Natural killer cell (primary cell): ENCODE measurements at regions not wholly inside any gene's neighbourhood (a gene's known extent, or its start where the extent isn't known, plus 50 kb on each side); places are given as distances from the start of the nearest gene placed in this dataset.
A peak's percentile ranks its signal among the peaks of the same experiment; 100 is the strongest.

ENCODE experiments used
- ATAC-seq, 3 donors: fragments of 150-1000 bp in 2 of 3; fragments of 200-7000 bp in 1 of 3; cut with Tn5 transposase; 1 replicate in 1 of 3; 2 replicates in 2 of 3; pipeline ENCODE4 v1.10.0; 2021; ENCODE audit warnings: mild to moderate bottlenecking in 2 of 3, moderate library complexity in 2 of 3
- DNase-seq, 2 donors: peaks; one replicate each; pipeline versions ENCODE4 v3.0.0 to v3.0.0-alpha.2; 2013 to 2021; ENCODE audit warnings: mixed read lengths in 1 of 2
- H3K27ac ChIP-seq: one replicate; pipeline ENCODE4 v1.5.1; 2013; ENCODE audit warnings: mild to moderate bottlenecking, low read length
- H3K27me3 ChIP-seq: one replicate; pipeline ENCODE4 v1.6.1; 2013; ENCODE audit warnings: low read length; ENCODE audit not compliant: control insufficient read depth, insufficient read depth
- H3K36me3 ChIP-seq: one replicate; pipeline ENCODE4 v1.6.1; 2013; ENCODE audit warnings: low read length; ENCODE audit not compliant: control insufficient read depth, insufficient read depth
- H3K4me1 ChIP-seq: one replicate; pipeline ENCODE4 v1.6.1; 2013; ENCODE audit warnings: low read length; ENCODE audit not compliant: control insufficient read depth, insufficient read depth
- H3K4me3 ChIP-seq: one replicate; pipeline ENCODE4 v1.5.1; 2013; ENCODE audit warnings: low read length
- H3K9me3 ChIP-seq: one replicate; pipeline ENCODE4 v1.6.1; 2013; ENCODE audit warnings: low read length; ENCODE audit not compliant: control insufficient read depth, insufficient read depth
- H3K27ac Mint-ChIP-seq, 2 donors: one replicate each; pipeline ENCODE4 v1.8.0; 2022; ENCODE audit warnings: mild to moderate bottlenecking in 2 of 2, mixed read lengths in 2 of 2, moderate library complexity in 1 of 2
- H3K27me3 Mint-ChIP-seq, 2 donors: one replicate each; pipeline ENCODE4 v1.8.0; 2022; ENCODE audit warnings: low read depth in 2 of 2, mixed read lengths in 2 of 2
- H3K36me3 Mint-ChIP-seq: one replicate; pipeline ENCODE4 v1.8.0; 2022; ENCODE audit warnings: mixed read lengths
- H3K4me1 Mint-ChIP-seq, 2 donors: one replicate each; pipeline ENCODE4 v1.8.0; 2022; ENCODE audit warnings: mixed read lengths in 2 of 2
- H3K4me3 Mint-ChIP-seq: one replicate; pipeline ENCODE4 v1.8.0; 2022; ENCODE audit warnings: mild to moderate bottlenecking, moderate library complexity, mixed read lengths
- H3K9me3 Mint-ChIP-seq, 2 donors: one replicate each; pipeline ENCODE4 v1.8.0; 2022; ENCODE audit warnings: mixed read lengths in 2 of 2
- CTCF ChIP-seq: fragments of 200-600 bp; IDR thresholded peaks from one replicate; pipeline ENCODE4 v1.8.0; 2022; ENCODE audit warnings: antibody characterized with exemption
- WGBS: methylation state at CpG from one replicate; pipeline ENCODE4 v1.1.7; 2013; ENCODE audit warnings: missing lambda C conversion rate; ENCODE audit not compliant: insufficient coverage; 5-methylcytosine and 5-hydroxymethylcytosine counted together
- intact Hi-C: fragments of 100-400 bp; cut with micrococcal nuclease; formaldehyde crosslinking; loops from one replicate; pipeline ENCODE4 v1.14.2; 2022

DNA sequence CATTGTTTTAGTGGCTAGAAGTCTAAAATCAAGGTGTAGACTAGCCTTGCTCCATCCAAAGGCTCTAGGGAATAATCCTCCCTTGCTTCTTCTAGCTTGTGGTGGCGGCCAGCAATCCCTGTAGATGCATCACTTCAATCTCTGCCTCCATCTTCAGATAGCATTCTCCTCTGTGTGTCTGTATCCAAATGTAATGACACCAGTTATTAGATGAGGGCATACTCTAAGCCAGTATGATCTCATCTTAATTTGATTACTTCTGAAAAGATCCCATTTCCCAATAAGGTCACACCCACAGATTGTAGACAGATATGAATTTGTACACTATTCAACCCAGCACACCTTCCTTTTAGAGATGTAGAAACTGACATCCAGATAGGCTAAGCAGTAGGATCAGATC lies 334.5 kb upstream of the KCNMB2 start:
- 85% methylated on average over 1 of the region's 1 CpG for whole genome bisulfite sequencing
- no peak overlapping the region for H3K27ac Mint-ChIP-seq
- no peak overlapping the region for H3K4me3 ChIP-seq
- no peaks in the 10 kb centered on the region for H3K36me3 ChIP-seq
- no peaks in the 10 kb centered on the region for H3K27me3 ChIP-seq
- H3K9me3 ChIP-seq, result no peaks in the 10 kb centered on the region
- no peak overlapping the region for H3K27ac ChIP-seq
- H3K4me3 Mint-ChIP-seq, result no peak overlapping the region
- ATAC-seq (no peak), DNase-seq (no peak)
- H3K4me1 Mint-ChIP-seq, result no peaks in the 10 kb centered on the region
- TF ChIP-seq CTCF, result no peak
- intact Hi-C loops, result no loop called here
- no peaks in the 10 kb centered on the region for H3K36me3 Mint-ChIP-seq
- H3K4me1 ChIP-seq, result no peaks in the 10 kb centered on the region
- H3K27me3 Mint-ChIP-seq, result no peaks in the 10 kb centered on the region
- no peaks in the 10 kb centered on the region for H3K9me3 Mint-ChIP-seq

GRCh38 chr3:178202194-178202593 lies 334.0 kb upstream of the KCNMB2 start:
- 54% methylated on average over 3 of the region's 3 CpGs for whole genome bisulfite sequencing
- no peaks in the 10 kb centered on the region for H3K9me3 ChIP-seq
- ATAC-seq, result no peak
- no peak overlapping the region for H3K4me3 ChIP-seq
- Mint-ChIP-seq H3K36me3 (no peaks in the 10 kb centered on the region), H3K4me1 (no peaks in the 10 kb centered on the region), H3K9me3 (no peaks in the 10 kb centered on the region), H3K27me3 (no peaks in the 10 kb centered on the region), H3K27ac (no peak overlapping the region), H3K4me3 (no peak overlapping the region)
- no peak overlapping the region for H3K27ac ChIP-seq
- H3K27me3 ChIP-seq, result no peaks in the 10 kb centered on the region
- no peak for TF ChIP-seq CTCF
- H3K4me1 ChIP-seq, result no peaks in the 10 kb centered on the region
- DNase-seq, result no peak
- intact Hi-C loops, result no loop called here
- no peaks in the 10 kb centered on the region for H3K36me3 ChIP-seq

- no peak for TF ChIP-seq CTCF
- Mint-ChIP-seq H3K27me3 (no peaks in the 10 kb centered on the region), H3K27ac (no peak overlapping the region), H3K4me3 (no peak overlapping the region), H3K36me3 (no peaks in the 10 kb centered on the region), H3K9me3 (no peaks in the 10 kb centered on the region), H3K4me1 (no peaks in the 10 kb centered on the region)
- ATAC-seq (no peak), DNase-seq (no peak)
- Histone ChIP-seq H3K4me1 (no peaks in the 10 kb centered on the region), H3K36me3 (no peaks in the 10 kb centered on the region), H3K4me3 (no peak overlapping the region), H3K9me3 (no peaks in the 10 kb centered on the region), H3K27ac (no peak overlapping the region), H3K27me3 (no peaks in the 10 kb centered on the region)
- WGBS, result 37% methylated on average over 2 of the region's 2 CpGs
- intact Hi-C loops, result no loop called here
These were observed 333.1 kb upstream of the KCNMB2 start for GRCh38 chr3:178203165-178203564.

GRCh38 chr3:178203650-178204049 lies 332.6 kb upstream of the KCNMB2 start:
- Mint-ChIP-seq H3K36me3 (no peaks in the 10 kb centered on the region), H3K4me3 (no peak overlapping the region), H3K4me1 (no peaks in the 10 kb centered on the region), H3K27me3 (peaks cover 0 to 4% of the 10 kb centered on the region in 2 donors), H3K9me3 (no peaks in the 10 kb centered on the region), H3K27ac (no peak overlapping the region)
- Histone ChIP-seq H3K36me3 (no peaks in the 10 kb centered on the region), H3K27ac (no peak overlapping the region), H3K4me1 (no peaks in the 10 kb centered on the region), H3K4me3 (no peak overlapping the region), H3K27me3 (no peaks in the 10 kb centered on the region), H3K9me3 (no peaks in the 10 kb centered on the region)
- ATAC-seq (no peak), DNase-seq (no peak)
- intact Hi-C loops, result no loop called here
- peak; percentile 9 for TF ChIP-seq CTCF
- no CpG with 5 or more reads among the region's 2 CpGs for WGBS
